Activated CD8-positive, alpha-beta memory T cell treated with anti-CD3 and anti-CD28 coated beads, Interleukin-2, amount 50 U/mL, for 4 hours (primary cell): ENCODE measurements at regions not wholly inside any gene's neighbourhood (a gene's known extent, or its start where the extent isn't known, plus 50 kb on each side); places are given as distances from the start of the nearest gene placed in this dataset.

ENCODE experiments used
- DNase-seq: peaks from one replicate; pipeline ENCODE4 v3.0.0-alpha.2; 2020

DNA sequence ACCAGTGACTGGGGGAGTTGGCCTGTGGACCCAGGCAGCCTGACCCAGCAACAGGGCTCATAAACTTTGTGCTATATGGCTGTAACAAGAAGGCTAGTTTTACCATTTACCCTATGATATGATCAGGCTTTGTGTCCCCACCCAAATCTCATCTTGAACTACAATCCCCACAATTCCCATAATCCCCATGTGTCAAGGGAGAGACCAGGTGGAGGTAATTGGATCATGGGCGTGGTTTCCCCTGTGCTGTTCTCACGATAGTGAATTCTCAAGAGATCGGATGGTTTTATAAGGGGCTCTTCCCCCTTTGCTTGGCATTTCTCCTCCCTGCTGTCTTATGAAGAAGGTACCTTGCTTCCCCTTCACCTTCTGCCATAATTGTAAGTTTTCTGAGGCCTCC, 111.2 kb upstream of the NLRP1 start:
- DNase-seq = no peak

DNA sequence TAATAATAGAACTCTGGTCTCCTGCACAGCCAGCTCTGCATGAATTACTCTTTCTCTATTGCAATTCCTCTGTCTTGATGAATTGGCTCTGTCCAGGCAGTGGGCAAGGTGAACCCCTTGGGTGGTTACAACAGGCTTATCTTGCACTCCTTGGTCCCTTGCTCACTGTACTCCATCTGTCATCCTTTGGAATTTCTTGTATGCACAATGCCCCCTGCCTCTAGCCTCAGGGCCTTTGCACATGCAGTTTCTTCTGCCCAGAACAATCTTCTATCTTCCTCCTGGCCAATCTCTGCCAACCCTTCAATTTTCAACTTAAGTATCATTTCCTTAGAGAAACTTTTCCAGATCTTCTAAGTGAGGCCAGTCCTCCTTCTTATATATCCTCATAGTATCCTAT, 114.7 kb upstream of the NLRP1 start:
- no peak for DNase-seq

DNA sequence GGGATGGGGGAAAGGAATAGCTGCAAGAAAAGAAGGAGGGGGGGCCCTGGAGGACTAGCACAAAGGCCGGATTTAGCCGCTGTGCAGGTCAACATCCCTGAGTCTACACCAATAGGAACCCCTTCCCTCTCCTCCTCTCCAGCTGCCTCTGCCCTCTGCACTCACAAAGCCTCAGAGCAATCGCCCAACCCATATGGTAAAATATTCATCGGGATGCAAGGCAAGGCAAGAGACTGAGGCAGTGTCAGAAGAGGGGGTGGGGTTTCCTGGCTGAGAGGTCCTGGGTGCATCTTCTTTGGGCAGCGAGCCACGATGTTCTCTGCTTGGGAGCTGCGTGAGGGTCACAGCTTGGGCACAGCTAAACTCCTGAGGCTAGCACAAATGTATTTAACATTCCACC, 115.5 kb upstream of the NLRP1 start:
- DNase-seq = no peak

DNA sequence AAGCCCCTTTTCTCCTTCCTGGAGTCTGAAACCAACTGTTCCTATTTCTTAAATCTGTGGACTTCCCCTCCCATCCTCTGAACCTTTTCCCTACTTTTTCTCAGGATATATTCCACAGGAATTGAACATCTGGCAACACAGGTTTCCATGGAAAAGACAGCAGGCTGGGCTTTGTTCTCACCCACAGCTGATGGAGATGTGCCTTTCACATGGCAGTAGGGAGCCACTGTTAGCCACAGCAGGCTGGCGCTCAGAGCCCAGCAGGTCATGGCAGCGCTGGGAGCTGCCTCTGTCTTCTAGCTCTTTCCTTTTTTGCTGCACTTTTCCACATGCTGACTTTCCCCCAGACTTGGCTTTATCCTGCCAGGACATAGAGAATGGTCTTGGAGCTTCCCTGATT, 116.4 kb upstream of the NLRP1 start:
- no peak for DNase-seq

GRCh38 chr17:5701381-5701780, 117.1 kb upstream of the NLRP1 start:
- DNase-seq = no peak

- no peak for DNase-seq
Measured at GRCh38 chr17:5702951-5703510, 118.7 kb upstream of the NLRP1 start.

DNA sequence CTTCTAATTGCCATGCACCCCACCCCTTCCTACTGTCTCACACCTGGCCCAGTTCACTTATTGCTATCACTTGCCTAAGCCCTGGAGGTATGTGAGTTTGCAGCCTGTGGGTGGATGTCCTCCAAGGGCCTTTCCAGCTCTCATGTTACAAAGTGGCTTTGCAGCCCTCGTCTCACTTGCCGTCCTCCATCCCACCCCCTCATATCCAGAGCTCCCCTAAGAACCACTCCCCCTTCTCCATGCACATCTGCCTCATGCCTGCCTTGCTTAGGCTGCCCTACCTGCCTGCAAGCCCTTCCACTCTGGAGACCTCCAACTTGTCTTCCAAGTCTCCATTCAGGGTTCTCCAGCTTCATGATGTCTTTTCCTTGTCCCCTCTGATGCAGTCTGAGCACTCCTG, 119.4 kb upstream of the NLRP1 start:
- DNase-seq = no peak

- no peak for DNase-seq
Measured at GRCh38 chr17:5705081-5705875, 121.0 kb upstream of the NLRP1 start.

DNA sequence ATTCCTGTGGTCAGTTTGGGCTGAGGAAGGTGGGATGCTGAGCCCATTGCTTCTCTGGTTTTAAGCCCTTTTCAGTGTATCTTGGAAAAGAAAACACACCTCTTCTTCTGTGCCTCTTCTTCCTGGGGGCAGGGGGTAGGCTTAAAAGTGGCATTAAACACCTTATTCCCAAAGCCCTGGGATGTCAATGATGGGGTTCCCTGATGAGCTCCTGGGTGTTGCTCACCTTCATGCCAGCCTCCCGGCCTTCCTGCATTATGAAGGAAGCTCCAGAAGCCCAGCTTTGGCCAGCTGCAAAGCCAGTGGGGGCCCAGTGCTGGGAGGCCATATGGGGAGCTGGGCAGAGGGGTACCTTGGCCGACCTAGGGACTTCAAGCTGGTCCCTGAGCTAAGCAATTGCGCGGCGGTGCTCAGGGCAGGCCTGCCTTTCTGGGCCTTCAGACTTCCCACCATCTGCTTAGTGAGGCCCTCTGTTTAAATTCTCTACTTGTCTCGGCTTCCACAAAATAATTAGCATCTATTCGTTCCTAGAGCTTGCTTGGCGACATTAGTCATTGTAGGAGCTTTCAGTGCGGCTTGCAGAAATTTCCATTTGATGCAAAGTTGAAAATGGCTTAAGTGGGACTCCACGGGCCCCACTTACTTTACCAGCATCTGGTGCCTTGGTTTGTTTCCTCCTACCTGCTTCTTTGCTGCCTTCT, 121.7 kb upstream of the NLRP1 start:
- no peak for DNase-seq

- peak; percentile 57 for DNase-seq
Measured at GRCh38 chr17:5706577-5707210, 122.4 kb upstream of the NLRP1 start.

- no peak for DNase-seq
Measured at GRCh38 chr17:5707482-5707881, 123.2 kb upstream of the NLRP1 start.

DNA sequence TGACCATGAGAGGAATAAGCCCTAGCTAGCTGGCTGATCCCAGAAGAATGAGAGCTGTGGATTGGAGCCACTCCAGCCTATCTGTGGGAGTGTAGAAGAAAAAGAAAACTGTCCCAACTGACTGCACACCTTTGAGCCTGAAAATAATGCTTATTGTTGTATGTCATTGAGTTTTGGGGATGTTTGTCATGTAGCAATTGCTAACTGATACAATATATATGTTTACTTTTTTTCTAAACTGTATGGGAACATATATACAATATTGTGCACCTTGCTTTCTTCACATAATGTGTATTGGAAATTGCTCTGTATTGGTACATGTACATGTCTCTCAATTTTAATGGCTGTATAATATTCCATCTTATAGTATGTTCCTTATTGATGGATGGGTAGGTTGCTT, 124.0 kb upstream of the NLRP1 start:
- no peak for DNase-seq

GRCh38 chr17:5711344-5711743, 127.0 kb upstream of the NLRP1 start:
- no peak for DNase-seq

DNA sequence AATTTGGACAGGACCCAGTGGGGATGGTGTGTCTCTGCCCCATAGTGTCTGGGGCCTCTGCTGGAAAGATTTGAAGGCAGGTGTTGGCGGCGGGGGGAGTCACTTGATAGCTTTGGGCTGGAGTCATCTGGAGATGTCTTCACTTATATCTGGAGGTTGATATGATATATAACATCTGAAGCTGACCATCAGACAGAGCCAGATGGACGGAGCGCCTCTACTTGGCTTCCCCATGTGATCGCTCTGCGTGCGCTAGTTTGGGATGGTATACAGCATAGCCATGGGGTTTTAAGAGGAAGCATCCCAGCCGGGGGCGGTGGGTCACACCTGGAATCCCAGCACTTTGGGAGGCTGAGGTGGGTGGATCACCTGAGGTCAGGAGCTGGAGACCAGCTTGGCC, 130.7 kb upstream of the NLRP1 start:
- no peak for DNase-seq

GRCh38 chr17:5715478-5715877, 131.2 kb upstream of the NLRP1 start:
- no peak for DNase-seq

DNA sequence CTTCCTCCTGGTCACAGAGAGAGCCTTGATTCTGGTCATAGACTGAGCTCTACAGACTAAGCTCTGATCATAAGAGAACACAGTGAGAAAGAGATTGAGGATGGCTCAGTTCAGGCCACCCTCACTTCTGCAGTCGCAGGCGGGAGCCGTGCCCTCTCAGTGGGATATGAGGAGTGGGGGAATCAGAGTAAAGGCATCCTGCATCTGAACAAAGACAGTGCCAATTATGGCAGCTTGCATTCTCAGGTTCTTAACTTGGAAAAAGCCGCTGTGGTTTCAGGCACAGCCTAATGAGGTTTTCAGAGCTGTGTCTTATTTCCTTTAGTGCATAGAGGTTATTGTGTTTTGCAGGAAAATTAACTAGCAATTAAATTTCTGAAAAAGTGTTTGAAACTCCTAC, 134.4 kb upstream of the NLRP1 start:
- no peak for DNase-seq

- DNase-seq = no peak
Measured at GRCh38 chr17:5719976-5720375, 135.7 kb upstream of the NLRP1 start.

DNA sequence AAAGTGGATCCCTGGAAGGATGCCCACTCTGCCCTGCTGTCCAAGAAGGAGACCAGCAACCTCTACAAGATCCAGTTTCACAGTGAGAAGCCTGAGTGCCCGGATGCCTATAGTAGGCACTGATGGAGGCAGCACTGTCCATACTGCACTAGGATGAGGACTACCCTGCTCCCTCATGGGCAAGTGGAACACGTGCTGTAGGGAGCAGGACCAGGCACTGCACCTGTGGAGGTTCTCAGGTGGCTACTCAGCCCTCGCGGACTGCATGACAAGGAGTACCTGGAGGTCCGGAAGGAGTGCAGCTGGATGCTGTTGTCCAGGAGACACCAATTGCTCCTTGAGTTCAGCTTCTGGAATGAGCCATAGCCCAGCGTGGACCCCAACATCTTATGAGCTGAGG, 146.1 kb upstream of the NLRP1 start:
- no peak for DNase-seq

- no peak for DNase-seq
Measured at GRCh38 chr17:5740937-5741336, 156.6 kb upstream of the NLRP1 start.

GRCh38 chr17:5741810-5742209, 157.5 kb upstream of the NLRP1 start:
- DNase-seq = no peak

- no peak for DNase-seq
Measured at GRCh38 chr17:5745111-5745813, 161.0 kb upstream of the NLRP1 start.

DNA sequence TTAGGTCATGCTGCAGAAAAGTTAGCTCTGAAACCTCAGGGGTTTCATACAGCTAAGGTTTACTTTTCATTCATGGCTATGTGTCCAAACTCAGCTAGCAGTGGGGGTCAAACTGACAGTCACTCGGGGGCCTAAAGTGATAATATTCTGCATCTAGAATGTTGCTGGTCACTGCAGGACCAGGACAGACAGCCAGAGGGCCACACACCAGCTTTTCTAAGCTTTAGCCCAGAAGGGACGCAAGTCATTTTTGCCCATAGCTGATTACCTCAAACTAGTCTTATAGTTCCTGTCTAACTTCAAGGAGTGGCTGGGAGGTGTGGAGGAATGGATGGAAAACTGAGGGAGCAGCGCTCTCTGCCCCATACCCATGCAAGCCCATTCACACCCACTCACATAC, 163.0 kb upstream of the NLRP1 start:
- no peak for DNase-seq

DNA sequence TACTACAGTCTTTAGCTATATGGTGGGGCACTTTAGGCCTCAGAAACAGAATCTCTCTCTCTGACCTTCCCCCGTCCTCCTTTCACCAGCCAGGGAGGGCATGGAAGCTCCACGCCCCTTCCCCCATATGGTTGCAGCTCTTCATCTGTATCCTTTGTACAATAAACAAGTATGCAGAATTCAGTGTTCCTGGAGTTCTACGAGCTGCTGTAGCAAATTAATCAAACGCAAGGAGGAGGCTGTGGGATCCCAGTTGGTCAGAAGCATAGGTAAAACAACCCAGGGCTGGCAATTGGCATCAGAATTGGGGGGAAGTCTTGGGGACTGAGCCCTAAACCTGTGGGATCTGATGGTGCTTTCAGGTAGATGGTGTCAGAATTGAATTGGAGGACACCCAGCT, 163.7 kb upstream of the NLRP1 start:
- DNase-seq = no peak
